SJSA1 (cell line): ENCODE measurements at regions not wholly inside any gene's neighbourhood (a gene's known extent, or its start where the extent isn't known, plus 50 kb on each side); places are given as distances from the start of the nearest gene placed in this dataset.

Experiments used
- DNase-seq, 2 experiments: peaks; one replicate each; pipeline ENCODE4 v3.0.0-alpha.2; 2015 to 2020; ENCODE audit warnings: low spot score in 2 of 2, low read depth in 1 of 2
- H3K27ac ChIP-seq: fragments of 250-450 bp; sonication (Bioruptor Pico); 2 replicates; pipeline ENCODE4 v1.5.1; 2020; ENCODE audit warnings: mild to moderate bottlenecking, moderate library complexity
- H3K27me3 ChIP-seq: fragments of 250-450 bp; sonication (Bioruptor Pico); replicated peaks from 2 replicates; pipeline ENCODE4 v1.5.1; 2020; ENCODE audit warnings: mild to moderate bottlenecking, moderate library complexity
- H3K36me3 ChIP-seq: fragments of 250-450 bp; sonication (Bioruptor Pico); 2 replicates; pipeline ENCODE4 v1.5.1; 2020; ENCODE audit warnings: mild to moderate bottlenecking
- H3K4me1 ChIP-seq: fragments of 250-450 bp; sonication (Bioruptor Pico); replicated peaks from 2 replicates; pipeline ENCODE4 v1.6.1; 2021; ENCODE audit warnings: mild to moderate bottlenecking
- H3K4me3 ChIP-seq: fragments of 250-450 bp; sonication (Bioruptor Pico); 2 replicates; pipeline ENCODE4 v1.5.1; 2020; ENCODE audit warnings: mild to moderate bottlenecking
- H3K9me3 ChIP-seq: fragments of 250-450 bp; sonication (Bioruptor Pico); replicated peaks from 2 replicates; pipeline ENCODE4 v1.5.1; 2020; ENCODE audit warnings: mild to moderate bottlenecking

GRCh38 chr18:46345181-46345465, 240.9 kb downstream of the HAUS1 start:
- Histone ChIP-seq H3K27ac (no peak overlapping the region), H3K9me3 (no peaks in the 10 kb centered on the region), H3K36me3 (no peaks in the 10 kb centered on the region), H3K27me3 (no peaks in the 10 kb centered on the region), H3K4me1 (no peaks in the 10 kb centered on the region), H3K4me3 (no peak overlapping the region)
- DNase-seq: no peak

- Histone ChIP-seq H3K27ac (no peak overlapping the region), H3K36me3 (no peaks in the 10 kb centered on the region), H3K4me3 (no peak overlapping the region), H3K4me1 (no peaks in the 10 kb centered on the region), H3K9me3 (no peaks in the 10 kb centered on the region), H3K27me3 (no peaks in the 10 kb centered on the region)
- no peak for DNase-seq
Measured at GRCh38 chr18:46346213-46346612, 242.0 kb downstream of the HAUS1 start.

GRCh38 chr18:46346896-46347630, 242.9 kb downstream of the HAUS1 start:
- Histone ChIP-seq H3K4me1 (no peaks in the 10 kb centered on the region), H3K9me3 (no peaks in the 10 kb centered on the region), H3K4me3 (no peak overlapping the region), H3K36me3 (no peaks in the 10 kb centered on the region), H3K27me3 (no peaks in the 10 kb centered on the region), H3K27ac (no peak overlapping the region)
- DNase-seq: no peak

- no peak for DNase-seq
- Histone ChIP-seq H3K4me1 (no peaks in the 10 kb centered on the region), H3K27me3 (no peaks in the 10 kb centered on the region), H3K4me3 (no peak overlapping the region), H3K9me3 (no peaks in the 10 kb centered on the region; the same call in 1 of the 2 replicates), H3K27ac (no peak overlapping the region), H3K36me3 (no peaks in the 10 kb centered on the region)
Measured at GRCh38 chr18:46350598-46351159, 246.5 kb downstream of the HAUS1 start.

- no peaks in the 10 kb centered on the region for H3K27me3 ChIP-seq
- H3K36me3 ChIP-seq: no peaks in the 10 kb centered on the region
- no peak for DNase-seq
- H3K4me3 ChIP-seq: no peak overlapping the region
- H3K27ac ChIP-seq: no peak overlapping the region
- H3K4me1 ChIP-seq: no peaks in the 10 kb centered on the region
- no peaks in the 10 kb centered on the region; the same call in 1 of the 2 replicates for H3K9me3 ChIP-seq
Measured at GRCh38 chr18:46352520-46353250, 248.5 kb downstream of the HAUS1 start.

- H3K4me1 ChIP-seq: no peaks in the 10 kb centered on the region
Measured at GRCh38 chr18:46353460-46353859, 249.3 kb downstream of the HAUS1 start.

GRCh38 chr18:46356278-46357033, 252.3 kb downstream of the HAUS1 start:
- Histone ChIP-seq H3K4me1 (no peaks in the 10 kb centered on the region), H3K27ac (no peak overlapping the region), H3K27me3 (no peaks in the 10 kb centered on the region), H3K4me3 (no peak overlapping the region), H3K9me3 (no peaks in the 10 kb centered on the region; the same call in 1 of the 2 replicates), H3K36me3 (no peaks in the 10 kb centered on the region)
- no peak for DNase-seq

More at GRCh38 chr18:46353460-46353859, 249.3 kb downstream of the HAUS1 start:
- no peaks in the 10 kb centered on the region for H3K36me3 ChIP-seq
- no peak overlapping the region for H3K4me3 ChIP-seq
- no peak for DNase-seq
- H3K9me3 ChIP-seq: no peaks in the 10 kb centered on the region; the same call in 1 of the 2 replicates
- no peak overlapping the region for H3K27ac ChIP-seq
- H3K27me3 ChIP-seq: no peaks in the 10 kb centered on the region

- Histone ChIP-seq H3K36me3 (no peaks in the 10 kb centered on the region), H3K27ac (no peak overlapping the region), H3K4me3 (no peak overlapping the region), H3K4me1 (no peaks in the 10 kb centered on the region), H3K9me3 (no peaks in the 10 kb centered on the region), H3K27me3 (no peaks in the 10 kb centered on the region)
- DNase-seq: no peak
Measured at GRCh38 chr18:46360102-46360699, 256.0 kb downstream of the HAUS1 start.

GRCh38 chr18:46360866-46361265, 256.7 kb downstream of the HAUS1 start:
- H3K27me3 ChIP-seq: no peaks in the 10 kb centered on the region
- H3K4me3 ChIP-seq: no peak overlapping the region
- H3K27ac ChIP-seq: no peak overlapping the region
- no peaks in the 10 kb centered on the region for H3K4me1 ChIP-seq
- H3K36me3 ChIP-seq: no peaks in the 10 kb centered on the region
- H3K9me3 ChIP-seq: no peaks in the 10 kb centered on the region
- no peak for DNase-seq

- DNase-seq: no peak
- H3K36me3 ChIP-seq: no peaks in the 10 kb centered on the region
Measured at GRCh38 chr18:46362533-46362932, 258.3 kb downstream of the HAUS1 start.

GRCh38 chr18:46364048-46364447, 259.9 kb downstream of the HAUS1 start:
- Histone ChIP-seq H3K27me3 (no peaks in the 10 kb centered on the region), H3K36me3 (no peaks in the 10 kb centered on the region), H3K4me1 (no peaks in the 10 kb centered on the region), H3K27ac (no peak overlapping the region), H3K9me3 (no peaks in the 10 kb centered on the region), H3K4me3 (no peak overlapping the region)
- DNase-seq: no peak

More at GRCh38 chr18:46362533-46362932, 258.3 kb downstream of the HAUS1 start:
- Histone ChIP-seq H3K4me1 (no peaks in the 10 kb centered on the region), H3K27me3 (no peaks in the 10 kb centered on the region), H3K27ac (no peak overlapping the region), H3K9me3 (no peaks in the 10 kb centered on the region), H3K4me3 (no peak overlapping the region)

GRCh38 chr18:46366201-46366600, 262.0 kb downstream of the HAUS1 start:
- no peak overlapping the region for H3K4me3 ChIP-seq
- H3K27me3 ChIP-seq: no peaks in the 10 kb centered on the region
- no peaks in the 10 kb centered on the region for H3K9me3 ChIP-seq
- no peaks in the 10 kb centered on the region for H3K4me1 ChIP-seq
- H3K27ac ChIP-seq: no peak overlapping the region
- no peaks in the 10 kb centered on the region for H3K36me3 ChIP-seq
- DNase-seq: no peak

- DNase-seq: no peak
- H3K4me1 ChIP-seq: no peaks in the 10 kb centered on the region
- H3K4me3 ChIP-seq: no peak overlapping the region
- H3K36me3 ChIP-seq: no peaks in the 10 kb centered on the region
- no peak overlapping the region for H3K27ac ChIP-seq
- H3K9me3 ChIP-seq: no peaks in the 10 kb centered on the region
- no peaks in the 10 kb centered on the region for H3K27me3 ChIP-seq
Measured at GRCh38 chr18:46366751-46367376, 262.7 kb downstream of the HAUS1 start.
